C4-2B (cell line): ENCODE measurements at regions not wholly inside any gene's neighbourhood (a gene's known extent, or its start where the extent isn't known, plus 50 kb on each side); places are given as distances from the start of the nearest gene placed in this dataset.

Experiments used
- ZFX ChIP-seq: fragments of 450-650 bp; IDR thresholded peaks from 2 replicates; pipeline ENCODE4 v1.6.1; 2017
- TF ChIP-seq, protein P1 (sequence below): fragments of 450-650 bp; conservative IDR thresholded peaks from 2 replicates; pipeline ENCODE4 v1.5.1; 2017; ENCODE audit warnings: mild to moderate bottlenecking

DNA sequence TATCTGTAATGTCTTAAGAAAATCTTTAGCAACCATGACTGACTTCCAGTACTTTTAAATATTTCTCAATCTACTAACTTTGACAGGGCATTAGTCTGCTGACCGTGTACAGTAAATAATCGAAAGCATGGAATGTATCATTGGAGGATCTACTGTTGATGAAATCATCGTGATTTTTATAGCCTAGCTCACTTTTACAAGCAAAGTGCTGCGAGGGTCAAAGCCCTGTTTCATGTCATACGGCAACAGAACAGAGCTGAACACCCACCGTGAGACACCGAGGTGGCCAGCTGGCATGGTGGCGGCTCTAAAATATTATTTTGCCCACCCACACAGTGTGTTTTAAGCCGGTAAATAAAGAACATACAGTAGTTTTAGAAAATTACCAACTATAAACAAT is 679.3 kb downstream of the FAT4 start:
- TF ChIP-seq, protein P1, sequence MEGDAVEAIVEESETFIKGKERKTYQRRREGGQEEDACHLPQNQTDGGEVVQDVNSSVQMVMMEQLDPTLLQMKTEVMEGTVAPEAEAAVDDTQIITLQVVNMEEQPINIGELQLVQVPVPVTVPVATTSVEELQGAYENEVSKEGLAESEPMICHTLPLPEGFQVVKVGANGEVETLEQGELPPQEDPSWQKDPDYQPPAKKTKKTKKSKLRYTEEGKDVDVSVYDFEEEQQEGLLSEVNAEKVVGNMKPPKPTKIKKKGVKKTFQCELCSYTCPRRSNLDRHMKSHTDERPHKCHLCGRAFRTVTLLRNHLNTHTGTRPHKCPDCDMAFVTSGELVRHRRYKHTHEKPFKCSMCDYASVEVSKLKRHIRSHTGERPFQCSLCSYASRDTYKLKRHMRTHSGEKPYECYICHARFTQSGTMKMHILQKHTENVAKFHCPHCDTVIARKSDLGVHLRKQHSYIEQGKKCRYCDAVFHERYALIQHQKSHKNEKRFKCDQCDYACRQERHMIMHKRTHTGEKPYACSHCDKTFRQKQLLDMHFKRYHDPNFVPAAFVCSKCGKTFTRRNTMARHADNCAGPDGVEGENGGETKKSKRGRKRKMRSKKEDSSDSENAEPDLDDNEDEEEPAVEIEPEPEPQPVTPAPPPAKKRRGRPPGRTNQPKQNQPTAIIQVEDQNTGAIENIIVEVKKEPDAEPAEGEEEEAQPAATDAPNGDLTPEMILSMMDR: no peak
- TF ChIP-seq ZFX: no peak
